ENCODE measurements at regions not wholly inside any gene's neighbourhood (a gene's known extent, or its start where the extent isn't known, plus 50 kb on each side); places are given as distances from the start of the nearest gene placed in this dataset.

DNA sequence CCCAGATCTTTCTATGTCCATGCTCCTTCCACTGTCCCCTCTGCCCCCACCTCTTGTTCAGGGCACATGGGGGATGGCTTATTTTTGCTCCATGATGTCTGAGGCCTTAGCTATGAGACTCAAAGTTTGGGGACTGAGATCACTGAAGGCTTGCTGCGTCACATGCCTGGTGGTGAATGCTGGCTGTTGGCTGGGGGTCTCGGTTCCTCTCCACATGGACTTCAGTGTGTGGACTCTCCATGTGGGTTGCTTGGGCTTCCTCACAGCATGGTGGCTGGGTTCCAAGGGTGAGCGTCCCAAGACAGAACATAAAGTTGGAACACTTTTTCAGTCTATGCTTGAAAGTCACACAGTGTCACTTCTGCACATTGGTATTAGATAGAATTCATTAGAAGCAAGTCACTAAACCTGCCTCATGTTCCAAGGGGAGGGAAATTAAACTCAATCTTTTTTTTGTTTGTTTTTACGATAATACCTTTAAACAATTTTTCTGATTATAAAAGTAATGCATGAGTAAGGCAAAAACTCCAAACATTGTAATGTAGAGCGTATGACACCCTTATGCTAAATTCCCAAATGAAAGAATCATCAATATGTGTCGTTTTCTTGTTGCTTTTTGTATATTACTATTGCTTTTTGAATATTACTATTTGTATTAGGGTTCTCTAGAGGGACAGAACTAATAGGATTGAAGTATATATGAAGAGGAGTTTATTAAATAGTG is 111.7 kb downstream of the MYCN start:
- DNase-seq (no peak), ATAC-seq (no peak)
- intact Hi-C loops (cut with DNase I, micrococcal nuclease): no loop called here

DNA sequence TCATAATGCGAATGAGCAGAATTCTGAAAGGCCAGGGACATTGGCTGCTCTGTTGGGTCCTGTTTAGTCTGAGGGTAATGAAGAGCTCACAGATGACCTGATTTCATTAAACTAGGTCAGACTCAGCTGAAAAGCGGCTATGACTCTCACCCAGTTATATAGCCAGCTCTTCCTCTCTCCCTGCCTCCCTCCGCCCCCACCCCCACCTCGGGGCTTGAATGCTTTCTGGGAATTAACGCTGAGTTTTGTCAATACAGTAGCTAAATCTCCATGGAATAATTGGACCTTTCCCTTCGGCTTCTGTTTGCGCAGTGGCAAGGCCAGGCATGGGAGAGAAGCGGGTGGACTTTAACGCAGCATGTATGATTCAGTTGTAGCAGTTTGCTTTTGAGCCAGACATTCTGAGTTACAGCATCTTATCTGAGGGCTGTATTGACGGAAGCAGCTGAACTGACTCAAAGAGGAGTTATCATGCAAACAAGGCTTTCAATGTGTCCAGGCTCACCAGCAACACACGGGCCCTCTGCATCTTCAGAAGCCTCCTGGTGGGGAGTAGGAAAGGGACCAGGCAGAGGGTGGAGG is 110.6 kb downstream of the MYCN start:
- DNase-seq: no peak
- intact Hi-C loops (cut with DNase I, micrococcal nuclease): no loop called here
- ATAC-seq: no peak

DNA sequence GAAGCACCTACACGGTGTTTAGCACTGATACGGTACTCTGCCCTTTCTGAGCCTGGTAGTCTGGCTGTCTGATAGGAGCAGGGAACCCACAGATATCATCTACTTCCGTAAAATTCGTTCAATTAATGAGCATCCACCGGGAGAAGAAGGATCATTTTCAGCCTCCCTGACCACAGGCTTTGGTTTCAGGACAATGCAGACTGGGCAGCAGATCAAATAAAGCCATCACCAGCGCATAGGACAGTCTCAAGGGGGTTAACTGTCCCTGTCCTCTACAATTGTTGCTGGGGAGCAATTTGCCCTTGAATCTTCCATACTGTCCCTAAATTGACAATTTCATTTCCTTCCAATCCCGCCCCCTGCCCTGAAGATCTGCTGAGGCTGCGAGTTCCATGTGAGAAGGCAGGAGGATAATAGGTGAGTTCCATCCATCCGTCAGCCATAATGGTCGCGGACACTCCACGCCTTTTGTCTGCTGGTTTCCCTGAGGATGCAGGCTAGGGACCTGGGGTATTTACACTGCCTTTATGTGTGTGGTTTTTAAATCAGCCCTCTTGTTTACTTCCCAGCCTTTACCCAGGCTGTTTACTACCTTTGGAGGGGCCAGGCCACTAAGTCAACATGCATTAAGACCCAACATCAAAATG is 110.0 kb downstream of the MYCN start:
- no peak for ATAC-seq
- DNase-seq: no peak

DNA sequence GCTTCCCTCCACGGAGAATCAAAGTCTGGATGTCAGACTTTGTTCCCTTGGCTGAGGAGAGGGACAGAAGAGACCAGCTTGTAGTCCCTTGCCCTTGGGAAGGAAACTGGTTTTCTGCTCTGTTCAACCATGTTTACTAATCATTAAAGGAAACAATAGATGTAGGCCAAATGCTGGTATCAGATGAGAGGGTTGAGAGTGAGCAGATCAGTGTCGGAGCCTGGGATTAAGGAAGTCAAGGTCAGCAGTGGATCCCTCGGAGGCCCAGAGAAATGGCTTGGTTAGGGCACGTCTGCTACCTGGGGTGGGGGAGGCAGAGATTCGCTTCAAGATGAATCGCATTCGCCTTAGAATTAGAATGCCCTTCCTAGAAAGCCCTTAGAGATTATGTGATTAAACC is 109.1 kb downstream of the MYCN start:
- intact Hi-C loops (cut with DNase I, micrococcal nuclease): no loop called here
- DNase-seq: no peak
- no peak for ATAC-seq

More for the DNA sequence above, 110.0 kb downstream of the MYCN start:
- intact Hi-C loops (cut with DNase I, micrococcal nuclease): no loop called here

DNA sequence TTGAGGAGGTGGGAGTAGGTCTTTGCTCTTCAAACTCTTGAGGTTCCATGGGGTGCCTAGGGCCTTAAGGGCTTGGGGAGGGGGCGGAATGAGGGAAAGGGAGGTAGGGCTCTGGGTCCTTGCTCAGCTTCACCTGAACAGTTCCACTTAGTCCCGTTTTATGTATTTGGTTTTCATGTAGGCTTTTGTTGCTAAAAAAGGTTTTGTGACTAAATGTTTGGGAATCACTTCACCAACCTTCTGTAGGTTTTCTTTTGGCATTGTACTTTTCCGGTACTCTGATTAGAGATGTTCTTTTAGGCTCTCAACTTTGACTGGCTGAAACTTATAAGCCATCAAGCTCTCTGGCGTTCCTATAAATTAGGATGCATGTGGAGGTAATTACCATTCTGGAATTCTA is 108.1 kb downstream of the MYCN start:
- ATAC-seq (no peak), DNase-seq (no peak)
- intact Hi-C loops (cut with DNase I, micrococcal nuclease): no loop called here

DNA sequence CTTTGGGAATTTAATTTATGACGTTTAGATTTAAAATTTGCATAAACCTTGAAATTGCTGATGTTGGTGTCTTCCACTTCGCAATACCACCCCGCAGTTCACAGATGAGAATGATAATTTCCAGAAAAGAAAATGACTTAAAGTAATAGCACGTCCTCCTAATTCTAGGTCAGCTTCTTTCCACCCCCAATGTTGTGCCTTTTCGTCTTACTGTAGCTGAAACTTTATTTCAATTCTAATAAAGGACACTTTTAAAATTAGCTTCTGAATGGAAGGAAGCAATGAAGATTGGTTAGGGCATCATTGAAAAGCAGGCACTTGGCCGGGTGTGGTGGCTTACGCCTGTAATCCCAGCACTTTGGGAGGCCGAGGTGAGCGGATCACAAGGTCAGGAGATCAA is 107.4 kb downstream of the MYCN start:
- DNase-seq: no peak
- intact Hi-C loops (cut with DNase I, micrococcal nuclease): no loop called here
- ATAC-seq: no peak

DNA sequence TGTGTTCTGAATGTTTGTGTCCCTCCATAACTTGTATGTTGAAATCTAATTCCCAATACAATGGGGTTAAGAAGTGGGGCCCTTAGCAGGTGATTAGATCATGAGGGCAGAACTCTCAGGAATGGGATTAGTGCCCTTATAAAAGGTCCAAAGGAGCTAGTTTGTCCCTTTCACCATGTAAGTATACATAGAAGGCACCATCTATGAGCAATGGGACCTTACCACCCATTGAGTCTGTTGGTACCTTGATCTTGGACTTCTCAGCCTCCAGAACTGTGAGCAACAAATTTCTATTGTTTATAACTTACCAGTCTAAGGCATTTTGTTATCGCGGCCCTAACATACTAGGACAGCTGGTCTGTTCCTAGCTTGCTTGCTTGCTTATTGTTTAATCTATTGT is 106.3 kb downstream of the MYCN start:
- intact Hi-C loops (cut with DNase I, micrococcal nuclease): no loop called here
- no peak for ATAC-seq
- no peak for DNase-seq

DNA sequence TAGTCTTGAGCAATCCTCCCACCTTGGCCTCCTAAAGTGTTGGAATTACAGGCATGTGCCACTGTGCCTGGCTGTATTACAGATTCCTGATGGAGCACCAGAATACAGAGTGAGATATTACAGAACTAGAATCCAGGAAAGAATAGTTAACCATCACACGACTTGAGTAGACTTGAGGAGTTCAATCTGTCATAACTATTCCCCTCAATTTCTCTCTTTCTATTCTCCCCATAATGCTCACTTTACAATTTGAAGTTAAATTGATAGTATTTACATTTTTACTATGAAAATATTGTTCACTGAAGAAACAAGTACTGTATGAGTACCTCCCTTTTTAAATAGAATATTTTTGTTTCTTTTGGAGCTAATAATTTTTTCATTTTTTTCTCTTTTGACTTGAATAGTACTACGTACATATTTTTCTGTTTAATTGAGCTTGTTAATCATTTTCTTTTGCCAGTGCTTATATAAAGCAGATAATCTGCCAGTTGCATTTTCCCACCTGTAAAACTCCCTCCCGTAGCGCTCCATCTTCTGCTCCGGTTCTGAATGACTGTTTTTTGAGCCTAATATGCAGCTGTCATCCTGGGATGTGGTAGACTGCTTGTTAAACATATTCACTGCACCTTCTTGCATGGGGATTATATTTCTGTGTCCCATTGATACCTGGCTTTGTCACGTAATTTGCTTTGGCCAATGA is 105.5 kb downstream of the MYCN start:
- intact Hi-C loops (cut with DNase I, micrococcal nuclease): no loop called here
- no peak for DNase-seq
- no peak for ATAC-seq

DNA sequence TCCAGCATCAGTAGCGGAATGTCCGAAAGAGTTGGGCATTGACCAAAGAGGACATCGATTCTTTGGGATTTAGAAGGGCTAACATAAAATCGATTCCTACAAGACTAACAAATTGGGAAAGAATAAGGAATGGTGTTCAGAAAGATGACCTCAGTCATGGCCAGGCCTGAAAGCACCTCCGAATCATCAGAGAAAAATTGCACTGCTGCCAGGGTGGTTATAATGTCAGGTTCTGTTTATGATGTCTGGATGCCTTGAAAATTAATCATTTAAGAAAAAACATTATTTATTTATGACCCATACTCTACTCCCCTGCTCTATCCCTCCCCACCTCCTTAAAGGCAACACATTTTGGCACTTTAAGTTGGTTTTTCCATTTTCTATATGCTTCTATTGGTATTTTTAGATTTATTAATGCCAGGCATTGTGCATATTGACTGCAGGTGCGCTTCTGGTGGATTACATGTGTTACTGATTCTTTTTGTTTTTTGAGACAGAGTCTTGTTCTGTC is 104.7 kb downstream of the MYCN start:
- ATAC-seq: no peak
- intact Hi-C loops (cut with DNase I, micrococcal nuclease): no loop called here
- no peak for DNase-seq

DNA sequence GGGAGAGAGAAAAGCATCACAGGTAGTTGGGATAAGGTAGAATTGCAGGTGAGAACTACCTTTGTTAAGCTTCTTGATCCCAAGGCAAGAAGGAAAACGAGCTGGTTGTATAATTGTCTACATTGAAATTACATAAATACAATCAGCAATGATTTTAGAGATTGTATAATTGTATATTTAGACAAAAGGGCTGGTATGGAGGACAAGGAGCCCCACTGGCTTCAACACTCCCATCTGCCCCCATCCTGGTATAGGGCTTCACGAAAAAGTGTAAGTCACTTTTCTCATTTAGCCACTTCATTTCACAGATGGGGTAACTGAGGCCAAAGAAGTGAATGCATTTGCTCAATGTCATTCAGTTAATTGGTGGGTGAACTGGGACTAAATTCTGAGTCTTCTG is 103.3 kb downstream of the MYCN start:
- intact Hi-C loops (cut with DNase I, micrococcal nuclease): no loop called here
- no peak for DNase-seq
- ATAC-seq: no peak

DNA sequence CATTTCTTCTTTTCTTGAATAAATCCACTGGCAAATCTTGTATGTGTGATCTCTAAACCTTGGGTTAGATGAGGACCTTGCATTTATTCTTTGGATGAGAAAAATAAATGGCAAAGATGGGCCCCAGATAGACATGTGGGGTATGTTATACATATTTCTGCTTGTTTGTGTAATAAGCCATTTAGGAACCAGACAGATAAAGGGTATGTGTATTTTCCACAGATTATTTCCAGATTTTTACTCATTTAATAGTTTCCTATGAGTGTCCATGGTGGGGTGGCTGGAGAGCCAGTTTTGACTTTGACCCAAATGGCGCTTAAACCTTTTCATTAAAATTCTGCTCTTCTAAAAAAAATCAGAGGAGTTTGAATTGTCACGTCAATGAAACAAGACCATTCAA is 102.8 kb downstream of the MYCN start:
- ATAC-seq (no peak), DNase-seq (no peak)
- intact Hi-C loops (cut with DNase I, micrococcal nuclease): no loop called here

DNA sequence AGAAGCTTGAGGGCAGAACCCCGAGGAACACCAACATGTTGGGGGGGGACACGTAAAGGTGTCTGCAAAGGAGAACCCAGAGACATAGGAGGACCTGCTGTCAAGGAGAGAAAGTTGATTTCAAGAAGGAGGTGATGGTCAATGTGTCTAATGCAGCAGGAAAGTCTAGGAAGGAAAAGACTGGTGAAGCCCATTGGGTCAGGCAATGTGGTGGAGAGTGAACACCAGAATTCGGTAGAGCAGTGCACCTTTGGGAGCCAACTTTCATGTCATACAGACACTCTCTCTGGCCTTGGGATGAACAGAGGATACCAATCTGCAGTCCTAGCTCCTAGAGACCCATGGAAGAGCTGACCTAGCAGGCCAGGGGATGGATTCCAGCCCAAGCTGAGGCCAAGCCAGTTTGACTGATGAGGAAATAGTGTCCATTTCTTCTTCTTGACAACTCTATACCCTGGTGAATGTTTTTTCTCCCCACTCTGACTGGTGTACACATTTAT is 101.9 kb downstream of the MYCN start:
- no peak for ATAC-seq
- no peak for DNase-seq
- intact Hi-C loops (cut with DNase I, micrococcal nuclease): no loop called here

DNA sequence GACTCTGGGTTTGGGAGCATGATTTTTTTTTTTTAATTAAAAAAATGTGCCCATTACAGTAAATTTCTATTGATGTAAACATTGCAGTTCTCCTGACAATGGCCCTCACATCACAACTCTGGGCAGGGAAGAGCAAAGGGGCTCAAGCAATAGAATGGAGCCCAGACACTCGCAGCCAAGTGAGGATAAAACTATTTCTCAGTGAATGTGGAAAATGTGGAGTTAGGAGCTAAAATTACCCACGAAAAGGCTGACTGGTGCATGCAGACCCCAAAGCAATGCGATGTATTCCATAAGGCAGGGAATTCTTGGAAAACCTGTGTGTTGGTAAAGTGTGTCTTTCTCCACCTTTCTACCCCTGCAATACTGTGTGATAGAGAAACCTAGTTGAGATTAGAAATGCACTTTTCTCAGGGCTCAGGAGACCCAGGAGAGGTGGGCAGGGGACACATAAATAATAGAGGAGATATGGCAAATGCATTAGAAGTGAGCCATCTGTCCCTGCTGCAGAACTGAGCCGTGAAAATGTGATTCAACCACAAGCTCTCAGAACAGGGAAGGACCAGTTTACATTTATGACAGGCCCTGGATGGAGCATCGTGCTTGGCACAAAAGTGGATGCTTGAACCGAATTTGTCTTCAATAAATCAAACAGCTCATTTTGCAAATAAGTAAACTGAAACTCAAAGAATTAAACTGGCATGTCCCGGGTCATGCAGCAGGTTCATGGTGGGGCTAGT is 100.1 kb downstream of the MYCN start:
- ATAC-seq (no peak), DNase-seq (no peak)
- intact Hi-C loops (cut with DNase I, micrococcal nuclease): no loop called here

DNA sequence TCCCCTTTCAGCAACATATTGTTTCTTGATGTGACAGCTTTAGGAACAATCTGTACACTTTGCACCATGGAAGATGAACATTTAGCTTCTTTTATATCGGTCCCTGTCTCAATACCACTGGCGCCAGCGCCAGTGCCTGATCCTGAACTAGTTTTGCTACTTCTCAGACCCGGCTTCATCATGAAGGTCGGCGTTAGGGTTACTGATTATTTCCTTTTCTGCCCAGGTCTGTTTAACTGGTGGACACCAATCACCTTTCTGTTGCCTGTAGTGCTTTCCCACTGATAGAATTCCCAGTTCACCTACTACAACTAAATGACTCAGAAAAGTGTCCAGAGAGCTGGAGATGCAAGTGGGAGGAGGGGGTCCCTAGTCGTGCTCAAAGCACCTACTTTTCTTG is 99.5 kb downstream of the MYCN start:
- ATAC-seq: no peak
- intact Hi-C loops (cut with DNase I, micrococcal nuclease): no loop called here
- no peak for DNase-seq

DNA sequence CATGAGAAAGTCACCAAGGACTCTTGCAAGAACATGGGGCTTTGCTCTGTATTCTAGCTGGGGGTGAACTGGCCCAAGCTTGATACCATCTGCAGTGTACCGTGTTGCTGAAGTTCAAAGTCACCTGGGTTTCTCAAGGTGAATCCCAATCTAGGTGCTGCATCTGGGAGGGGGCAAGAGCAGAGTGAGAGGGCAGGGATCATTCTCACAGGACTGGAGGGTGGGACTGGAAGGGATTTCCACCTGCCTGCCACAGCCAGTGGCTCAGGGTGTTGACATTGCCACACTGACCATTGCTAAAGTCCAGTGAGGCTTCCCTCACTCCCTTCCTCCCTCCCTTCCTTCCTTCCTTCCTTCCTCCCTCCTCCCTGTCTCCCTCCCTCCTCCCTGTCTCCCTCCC is 98.7 kb downstream of the MYCN start:
- ATAC-seq (no peak), DNase-seq (no peak)
- intact Hi-C loops (cut with DNase I, micrococcal nuclease): no loop called here

DNA sequence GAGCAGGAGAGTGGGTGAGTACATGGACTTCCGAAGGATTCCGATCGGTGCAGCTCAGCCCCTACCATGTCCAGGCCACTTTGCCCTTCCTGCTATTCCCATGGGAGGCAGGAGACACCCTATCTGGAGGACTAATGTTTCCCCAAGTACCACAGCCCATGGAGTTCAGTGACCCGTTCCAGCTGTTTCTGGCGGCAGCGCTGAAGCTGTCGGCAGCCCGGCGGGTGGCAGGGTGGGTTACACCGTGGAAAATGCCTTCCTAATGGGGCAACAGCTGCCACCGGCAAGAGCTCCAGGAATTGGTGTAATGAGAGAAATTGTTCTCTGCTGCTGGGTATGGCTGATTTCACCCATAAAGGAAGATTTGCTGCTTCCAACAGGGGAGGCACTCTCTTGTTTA is 98.3 kb downstream of the MYCN start:
- intact Hi-C loops (cut with DNase I, micrococcal nuclease): no loop called here
- DNase-seq: no peak
- no peak for ATAC-seq

DNA sequence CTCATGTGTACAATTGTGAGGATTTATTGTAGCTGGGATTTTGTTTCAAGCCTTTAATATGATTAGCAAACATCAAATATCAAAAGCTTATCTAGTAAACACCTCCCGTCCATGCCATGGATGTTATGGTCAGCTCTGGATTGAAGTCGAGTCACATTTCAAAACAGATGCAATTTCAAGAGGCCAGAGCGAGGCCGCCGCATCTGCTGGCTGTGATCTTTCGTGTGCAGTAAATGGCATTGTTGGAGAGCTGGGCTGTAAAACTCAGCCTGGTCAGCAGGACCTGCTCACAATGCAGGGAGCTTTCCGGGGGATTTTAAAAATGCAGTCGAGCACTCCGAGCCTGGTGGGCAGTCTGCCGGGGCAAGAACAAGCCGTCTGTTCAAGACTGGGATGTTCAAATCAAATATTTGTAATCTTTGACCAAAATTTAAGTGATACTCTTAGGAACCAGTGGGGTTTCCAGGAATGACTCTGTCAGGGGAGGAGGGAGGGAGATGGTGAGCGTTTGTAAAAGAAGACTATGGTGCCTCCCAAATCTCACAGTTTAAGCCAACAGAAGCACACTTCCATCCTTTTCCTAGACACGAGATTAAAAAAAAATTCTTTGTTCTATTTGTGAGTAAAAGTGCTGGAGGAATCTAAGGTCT is 97.6 kb downstream of the MYCN start:
- intact Hi-C loops (cut with DNase I, micrococcal nuclease): no loop called here
- DNase-seq (no peak), ATAC-seq (no peak)

DNA sequence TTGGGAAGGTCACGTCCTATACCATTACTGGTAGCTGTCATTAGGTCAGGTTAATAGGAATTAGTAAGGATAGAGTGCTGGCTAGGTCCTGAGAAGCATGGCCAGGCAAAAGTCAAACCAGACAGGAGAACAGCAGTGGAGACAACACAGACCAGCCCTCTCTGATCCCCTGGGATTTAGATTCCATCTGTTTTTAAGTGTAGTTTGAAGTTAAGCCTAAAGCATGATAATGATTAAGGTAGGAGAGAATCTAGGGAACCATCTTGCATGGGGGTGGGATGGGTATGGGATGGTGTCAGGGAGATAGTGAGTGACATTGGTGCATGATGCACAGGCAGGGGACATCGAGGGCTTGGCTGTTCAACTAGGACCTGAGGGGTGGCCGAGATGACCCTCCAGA is 96.6 kb downstream of the MYCN start:
- intact Hi-C loops (cut with DNase I, micrococcal nuclease): no loop called here
- ATAC-seq (no peak), DNase-seq (no peak)

Measured in left colon (tissue), 2 donors.